ENCODE measurements at regions not wholly inside any gene's neighbourhood (a gene's known extent, or its start where the extent isn't known, plus 50 kb on each side); places are given as distances from the start of the nearest gene placed in this dataset.

GRCh38 chr14:22095860-22096513 is 422.4 kb upstream of the OR4E1 start:
- TF ChIP-seq POU6F1 (CRISPR knock-in tag; IDR thresholded peaks at IDR 0.05; ENCODE audit: borderline replicate concordance, low read depth) = no peak
- ATAC-seq = no peak

- ATAC-seq = no peak
- TF ChIP-seq TOX (CRISPR knock-in tag; IDR thresholded peaks at IDR 0.05; ENCODE audit: borderline replicate concordance) (no peak), ESRRG (CRISPR knock-in tag; IDR thresholded peaks at IDR 0.05) (no peak), ZNF8 (CRISPR knock-in tag; IDR thresholded peaks at IDR 0.05) (no peak), CSDC2 (CRISPR knock-in tag; IDR thresholded peaks at IDR 0.05) (no peak), PATZ1 (CRISPR knock-in tag; IDR thresholded peaks at IDR 0.05; ENCODE audit: borderline replicate concordance) (no peak), GLIS3 (CRISPR knock-in tag; IDR thresholded peaks at IDR 0.05) (no peak), ARNTL (CRISPR knock-in tag; IDR thresholded peaks at IDR 0.05; ENCODE audit: borderline replicate concordance, low read depth) (no peak)
Observed at GRCh38 chr14:22089940-22090339, 416.3 kb upstream of the OR4E1 start.

- ATAC-seq = no peak
- TF ChIP-seq PPARA (CRISPR knock-in tag; IDR thresholded peaks at IDR 0.05; ENCODE audit: borderline replicate concordance) = no peak
- no peak for TF ChIP-seq BACH2 (CRISPR knock-in tag; IDR thresholded peaks at IDR 0.05; ENCODE audit: borderline replicate concordance)
- no peak for TF ChIP-seq CREB5 (CRISPR knock-in tag; IDR thresholded peaks at IDR 0.05; ENCODE audit: low read depth)
- TF ChIP-seq SNAI2 (CRISPR knock-in tag; IDR thresholded peaks at IDR 0.05) = no peak
- TF ChIP-seq TSHZ2 (CRISPR knock-in tag; IDR thresholded peaks at IDR 0.05) = no peak
- no peak for TF ChIP-seq OSR1 (CRISPR knock-in tag; IDR thresholded peaks at IDR 0.05)
- no peak for TF ChIP-seq ZC3H10 (CRISPR knock-in tag; IDR thresholded peaks at IDR 0.05)
- no peak for TF ChIP-seq ZNF8 (CRISPR knock-in tag; IDR thresholded peaks at IDR 0.05)
- TF ChIP-seq ISL1 (CRISPR knock-in tag; IDR thresholded peaks at IDR 0.05) = no peak
Observed at GRCh38 chr14:22088614-22089342, 415.2 kb upstream of the OR4E1 start.

GRCh38 chr14:22086131-22086530 is 412.5 kb upstream of the OR4E1 start:
- TF ChIP-seq GLIS3 (CRISPR knock-in tag; IDR thresholded peaks at IDR 0.05) = no peak
- no peak for TF ChIP-seq RARB (CRISPR knock-in tag; IDR thresholded peaks at IDR 0.05)
- TF ChIP-seq CSRNP3 (CRISPR knock-in tag; IDR thresholded peaks at IDR 0.05) = no peak
- TF ChIP-seq OSR1 (CRISPR knock-in tag; IDR thresholded peaks at IDR 0.05) = no peak
- TF ChIP-seq ZNF565 (CRISPR knock-in tag; conservative IDR thresholded peaks at IDR 0.05; ENCODE audit: low read depth) = no peak
- TF ChIP-seq ZC3H10 (CRISPR knock-in tag; IDR thresholded peaks at IDR 0.05) = no peak
- no peak for TF ChIP-seq CREB5 (CRISPR knock-in tag; IDR thresholded peaks at IDR 0.05; ENCODE audit: low read depth)
- no peak for TF ChIP-seq ZNF70 (CRISPR knock-in tag; IDR thresholded peaks at IDR 0.05)
- no peak for TF ChIP-seq ESRRG (CRISPR knock-in tag; IDR thresholded peaks at IDR 0.05)
- no peak for TF ChIP-seq POU6F1 (CRISPR knock-in tag; IDR thresholded peaks at IDR 0.05; ENCODE audit: borderline replicate concordance, low read depth)
- TF ChIP-seq CSDC2 (CRISPR knock-in tag; IDR thresholded peaks at IDR 0.05) = no peak
- no peak for TF ChIP-seq PPARA (CRISPR knock-in tag; IDR thresholded peaks at IDR 0.05; ENCODE audit: borderline replicate concordance)
- ATAC-seq = no peak
